ENCODE measurements at regions not wholly inside any gene's neighbourhood (a gene's known extent, or its start where the extent isn't known, plus 50 kb on each side); places are given as distances from the start of the nearest gene placed in this dataset.

- no peak overlapping the region for H3K27ac ChIP-seq (ENCODE audit: low read length)
- no peak for TF ChIP-seq REST (IDR thresholded peaks at IDR 0.05; ENCODE audit: borderline replicate concordance)
- TF ChIP-seq CTCF (IDR thresholded peaks at IDR 0.05; ENCODE audit: poor library complexity, severe bottlenecking): no peak
- TF ChIP-seq POLR2AphosphoS5 (IDR thresholded peaks at IDR 0.05): no peak
- no peak for TF ChIP-seq MXI1 (conservative IDR thresholded peaks at IDR 0.05; ENCODE audit: poor library complexity, severe bottlenecking)
- TF ChIP-seq SMC3 (conservative IDR thresholded peaks at IDR 0.05; ENCODE audit: poor library complexity): no peak
- TF ChIP-seq TAF1 (IDR thresholded peaks at IDR 0.05; ENCODE audit: low read depth): no peak
- no peak for TF ChIP-seq EP300 (conservative IDR thresholded peaks at IDR 0.05; ENCODE audit: poor library complexity, severe bottlenecking)
- no peaks in the 10 kb centered on the region for H3K36me3 ChIP-seq (ENCODE audit: insufficient read depth, low read length)
- H3F3A ChIP-seq (ENCODE audit: insufficient read depth, low read length, poor library complexity, severe bottlenecking): no peaks in the 10 kb centered on the region
- no peak overlapping the region for H3K9ac ChIP-seq (ENCODE audit: low read length)
- no peaks in the 10 kb centered on the region for H3K9me3 ChIP-seq (ENCODE audit: low read length)
- no peak overlapping the region for H3K4me2 ChIP-seq (ENCODE audit: low read length)
- no peaks in the 10 kb centered on the region for H3K27me3 ChIP-seq (ENCODE audit: insufficient read depth, low read depth, low read length)
- no peaks in the 10 kb centered on the region for H3K79me2 ChIP-seq (replicated peaks; ENCODE audit: insufficient read depth, low read length)
- no peaks in the 10 kb centered on the region for H4K20me1 ChIP-seq (ENCODE audit: insufficient read depth)
- H3K9me2 ChIP-seq (ENCODE audit: insufficient read depth, low read length): no peaks in the 10 kb centered on the region
- no peak overlapping the region for H3K4me3 ChIP-seq (ENCODE audit: low read length)
- no peak overlapping the region for H2AFZ ChIP-seq (ENCODE audit: low read depth, low read length)
These were observed 103.3 kb upstream of the CNTLN start for GRCh38 chr9:17031546-17031945.

GRCh38 chr9:17025281-17025680 is 109.6 kb upstream of the CNTLN start:
- no peak overlapping the region for H3K27ac ChIP-seq (ENCODE audit: low read length)
- no peaks in the 10 kb centered on the region for H3K9me3 ChIP-seq (ENCODE audit: low read length)
- no peak overlapping the region for H3K4me3 ChIP-seq (ENCODE audit: low read length)
- TF ChIP-seq CTCF (IDR thresholded peaks at IDR 0.05; ENCODE audit: poor library complexity, severe bottlenecking) (no peak), EZH2 (IDR thresholded peaks at IDR 0.05; ENCODE audit: borderline replicate concordance, insufficient read depth, low read length, poor library complexity, severe bottlenecking) (no peak), REST (IDR thresholded peaks at IDR 0.05; ENCODE audit: borderline replicate concordance) (no peak), TAF1 (IDR thresholded peaks at IDR 0.05; ENCODE audit: low read depth) (no peak), POLR2AphosphoS5 (IDR thresholded peaks at IDR 0.05) (no peak), SMC3 (conservative IDR thresholded peaks at IDR 0.05; ENCODE audit: poor library complexity) (no peak), MXI1 (conservative IDR thresholded peaks at IDR 0.05; ENCODE audit: poor library complexity, severe bottlenecking) (no peak), EP300 (conservative IDR thresholded peaks at IDR 0.05; ENCODE audit: poor library complexity, severe bottlenecking) (no peak), RAD21 (conservative IDR thresholded peaks at IDR 0.05) (no peak)
- no peak overlapping the region for H2AFZ ChIP-seq (ENCODE audit: low read depth, low read length)
- no peaks in the 10 kb centered on the region for H3K9me2 ChIP-seq (ENCODE audit: insufficient read depth, low read length)
- H3K36me3 ChIP-seq (ENCODE audit: insufficient read depth, low read length): no peaks in the 10 kb centered on the region
- H3K4me2 ChIP-seq (ENCODE audit: low read length): no peak overlapping the region
- H3K27me3 ChIP-seq (ENCODE audit: insufficient read depth, low read depth, low read length): no peaks in the 10 kb centered on the region
- no peaks in the 10 kb centered on the region for H4K20me1 ChIP-seq (ENCODE audit: insufficient read depth)
- H3F3A ChIP-seq (ENCODE audit: insufficient read depth, low read length, poor library complexity, severe bottlenecking): no peaks in the 10 kb centered on the region
- no peak overlapping the region for H3K9ac ChIP-seq (ENCODE audit: low read length)
- H3K79me2 ChIP-seq (replicated peaks; ENCODE audit: insufficient read depth, low read length): no peaks in the 10 kb centered on the region
